ENCODE measurements at regions not wholly inside any gene's neighbourhood (a gene's known extent, or its start where the extent isn't known, plus 50 kb on each side); places are given as distances from the start of the nearest gene placed in this dataset.

DNA sequence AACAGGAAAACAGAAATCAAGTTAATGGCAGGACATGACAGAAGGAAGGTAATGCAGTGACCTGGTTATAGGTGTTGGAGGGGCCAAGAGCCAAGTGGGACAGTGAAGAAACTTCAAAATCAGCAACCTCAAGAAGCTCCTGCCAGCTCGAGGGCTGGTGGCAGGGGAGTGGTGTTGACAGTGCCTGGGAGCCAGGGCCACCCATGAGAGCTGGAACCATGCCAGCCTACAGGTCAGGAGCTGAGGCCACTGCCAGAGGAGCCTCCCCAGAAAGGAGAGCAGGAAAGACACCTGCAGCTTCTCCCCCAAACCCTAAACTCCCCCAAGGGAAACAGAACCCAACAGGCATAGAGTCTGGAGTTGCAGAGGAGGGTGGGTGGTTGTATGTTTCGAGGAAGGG, 262.1 kb downstream of the LRFN2 start:
- no peak for TF ChIP-seq EZH2 (IDR thresholded peaks at IDR 0.05; ENCODE audit: insufficient read depth, low read length)
- TF ChIP-seq, protein P1, sequence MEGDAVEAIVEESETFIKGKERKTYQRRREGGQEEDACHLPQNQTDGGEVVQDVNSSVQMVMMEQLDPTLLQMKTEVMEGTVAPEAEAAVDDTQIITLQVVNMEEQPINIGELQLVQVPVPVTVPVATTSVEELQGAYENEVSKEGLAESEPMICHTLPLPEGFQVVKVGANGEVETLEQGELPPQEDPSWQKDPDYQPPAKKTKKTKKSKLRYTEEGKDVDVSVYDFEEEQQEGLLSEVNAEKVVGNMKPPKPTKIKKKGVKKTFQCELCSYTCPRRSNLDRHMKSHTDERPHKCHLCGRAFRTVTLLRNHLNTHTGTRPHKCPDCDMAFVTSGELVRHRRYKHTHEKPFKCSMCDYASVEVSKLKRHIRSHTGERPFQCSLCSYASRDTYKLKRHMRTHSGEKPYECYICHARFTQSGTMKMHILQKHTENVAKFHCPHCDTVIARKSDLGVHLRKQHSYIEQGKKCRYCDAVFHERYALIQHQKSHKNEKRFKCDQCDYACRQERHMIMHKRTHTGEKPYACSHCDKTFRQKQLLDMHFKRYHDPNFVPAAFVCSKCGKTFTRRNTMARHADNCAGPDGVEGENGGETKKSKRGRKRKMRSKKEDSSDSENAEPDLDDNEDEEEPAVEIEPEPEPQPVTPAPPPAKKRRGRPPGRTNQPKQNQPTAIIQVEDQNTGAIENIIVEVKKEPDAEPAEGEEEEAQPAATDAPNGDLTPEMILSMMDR (IDR thresholded peaks at IDR 0.05; ENCODE audit: insufficient read depth, low read depth, low read length): no peak

Data from astrocyte (in vitro differentiated cells and primary cell).